GM19455 (cell line): ENCODE measurements at regions not wholly inside any gene's neighbourhood (a gene's known extent, or its start where the extent isn't known, plus 50 kb on each side); places are given as distances from the start of the nearest gene placed in this dataset.
"Not testable (repeated sequence)": the region's sequence is repeated elsewhere in the genome, so short reads cannot be mapped to it uniquely, and the experiment has no call there.

Source experiments
- ATAC-seq: cut with Tn5 transposase; IDR thresholded peaks from one replicate; pipeline ENCODE4 v1.9.1; 2021; ENCODE audit not compliant: unreplicated experiment

DNA sequence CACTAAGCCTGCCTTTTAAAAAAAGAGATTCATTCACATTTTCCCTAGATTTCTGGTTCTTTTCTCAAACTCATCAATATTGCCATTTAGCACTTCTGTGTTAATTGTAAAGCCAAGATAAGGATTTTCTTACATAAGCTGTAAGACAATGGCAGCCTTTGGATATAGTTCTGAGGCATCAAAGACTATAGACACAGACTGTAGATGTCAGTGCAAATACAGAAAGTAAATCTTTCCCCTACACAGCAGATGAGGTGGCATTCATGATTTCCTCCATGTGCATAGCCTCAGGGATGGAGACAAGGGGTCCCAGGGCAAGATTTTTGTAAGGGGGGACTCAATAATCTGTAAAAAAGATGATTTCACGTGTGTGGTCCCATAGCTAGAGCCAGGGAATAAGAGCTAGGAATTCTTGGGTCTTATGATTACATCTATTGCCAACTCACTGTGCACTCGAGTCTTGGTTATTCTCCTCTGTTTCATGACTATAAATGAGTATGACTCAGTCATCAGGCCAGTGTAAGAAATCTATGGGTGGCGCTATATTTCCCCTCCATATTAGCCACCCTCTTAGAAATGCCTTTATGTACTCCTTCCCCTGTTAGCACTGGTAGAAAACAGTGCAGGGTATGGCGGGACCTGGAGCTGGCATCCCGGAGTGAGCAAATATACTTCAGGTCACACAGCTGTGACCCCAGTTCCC is 207.5 kb downstream of the EXOC5 start:
- no peak for ATAC-seq

DNA sequence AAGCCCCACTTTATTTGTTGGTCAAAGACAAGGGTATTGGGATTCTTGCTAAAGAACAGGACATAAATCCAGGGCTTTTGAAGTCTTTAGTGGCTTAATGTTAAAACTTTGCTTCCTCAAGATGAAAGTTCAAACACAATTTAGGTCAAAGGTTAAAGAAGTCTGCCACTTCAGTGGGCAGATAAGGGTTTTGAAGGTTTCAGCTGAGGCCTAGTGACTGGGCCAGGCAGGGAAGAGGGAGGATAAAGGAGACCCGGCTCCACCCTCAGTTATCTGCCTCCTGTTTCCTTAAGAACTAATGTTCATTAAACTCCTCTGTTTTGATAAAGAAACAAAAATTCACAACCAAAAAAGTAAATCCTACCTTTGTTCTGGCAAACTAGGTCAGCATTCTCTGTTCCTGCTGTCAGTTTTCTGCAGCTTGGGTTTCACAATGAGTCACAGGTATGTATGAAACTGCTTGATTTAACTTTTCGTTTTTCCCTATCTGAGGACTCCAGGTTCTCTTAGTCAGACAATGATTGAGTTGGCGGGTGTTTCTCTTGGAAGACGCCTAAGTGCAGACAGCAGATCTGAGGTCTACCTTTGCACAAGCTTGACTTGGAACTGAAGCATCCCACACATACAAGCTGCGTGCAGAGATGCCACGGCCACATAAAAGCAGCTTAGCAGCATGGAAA is 208.3 kb downstream of the EXOC5 start:
- ATAC-seq = peak; percentile 95

DNA sequence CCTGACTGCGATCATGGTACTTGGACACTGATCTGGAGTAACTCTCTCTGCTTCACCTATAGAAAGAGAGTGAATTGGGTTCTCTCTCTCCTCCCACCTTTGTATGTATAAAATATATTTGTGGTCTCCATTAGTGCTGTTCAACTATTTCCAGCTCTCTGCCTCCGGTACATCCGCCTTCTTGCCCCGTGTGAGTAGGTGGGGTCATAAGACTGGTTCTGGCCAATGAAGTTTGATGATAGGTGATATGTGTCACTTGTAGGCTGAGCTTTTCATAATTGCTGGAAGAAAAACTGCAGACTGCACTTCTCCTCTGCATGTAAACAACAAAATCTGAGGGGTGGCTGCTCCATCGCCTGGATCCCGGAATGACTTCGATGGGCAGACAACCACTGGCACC is 210.4 kb downstream of the EXOC5 start:
- no peak for ATAC-seq

DNA sequence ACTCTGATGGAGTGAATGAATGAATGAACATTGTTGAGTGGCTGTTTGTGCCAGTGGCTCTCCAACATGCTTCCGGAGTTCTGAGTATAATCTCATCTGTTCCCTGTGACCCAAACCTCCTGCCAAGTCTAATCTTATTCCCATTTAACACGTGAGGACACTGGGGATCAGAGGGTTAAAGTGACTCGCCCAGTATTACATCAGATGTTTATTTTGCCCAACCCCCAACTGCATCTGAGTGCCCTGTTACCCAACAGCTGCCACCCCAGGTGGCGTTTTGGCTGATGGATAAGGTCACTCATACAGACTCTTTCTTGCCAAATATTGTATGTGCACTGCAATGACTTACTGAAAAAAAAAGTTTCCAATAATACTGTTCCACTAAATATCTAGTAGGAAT is 210.9 kb downstream of the EXOC5 start:
- no peak for ATAC-seq

DNA sequence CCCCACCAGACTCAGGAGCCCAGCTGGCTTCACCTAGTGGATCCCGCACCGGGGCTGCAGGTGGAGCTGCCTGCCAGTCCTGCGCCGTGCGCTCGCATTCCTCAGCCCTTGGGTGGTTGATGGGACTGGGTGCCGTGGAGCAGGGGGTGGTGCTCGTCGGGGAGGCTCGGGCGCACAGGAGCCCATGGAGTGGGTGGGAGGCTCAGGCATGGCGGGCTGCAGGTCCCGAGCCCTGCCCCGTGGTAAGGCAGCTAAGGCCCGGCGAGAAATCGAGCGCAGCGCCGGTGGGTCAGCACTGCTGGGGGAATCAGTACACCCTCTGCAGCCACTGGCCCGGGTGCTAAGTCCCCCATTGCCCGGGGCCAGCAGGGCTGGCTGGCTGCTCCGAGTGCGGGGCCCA is 212.2 kb downstream of the EXOC5 start:
- ATAC-seq = not testable (repeated sequence)

DNA sequence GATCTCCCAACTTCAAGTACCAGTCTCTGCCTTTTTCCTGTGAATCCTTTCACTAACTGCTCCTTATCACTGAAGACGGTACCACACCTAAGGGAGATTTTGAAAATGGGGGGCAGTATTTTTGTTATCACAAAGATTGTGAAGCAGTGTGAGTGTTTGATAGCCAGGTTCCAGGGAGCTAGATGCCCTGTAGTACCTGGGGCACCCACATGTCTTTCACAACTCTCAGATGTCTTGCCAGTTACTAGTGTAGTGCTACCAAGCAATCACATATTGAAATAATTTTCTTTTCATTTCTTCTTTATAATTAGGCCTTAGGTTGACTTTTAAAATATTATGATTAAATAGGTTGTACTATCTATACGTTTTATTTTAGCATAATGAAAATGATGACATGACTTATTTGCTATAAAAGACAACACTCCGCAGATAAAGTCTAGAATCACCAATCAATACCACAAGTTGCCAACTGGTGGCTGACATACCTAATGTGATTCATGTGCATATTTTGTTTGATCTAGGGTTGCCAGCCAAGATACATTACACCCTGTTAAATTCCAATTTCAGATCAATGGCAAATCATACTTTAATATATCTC is 215.9 kb downstream of the EXOC5 start:
- no peak for ATAC-seq

DNA sequence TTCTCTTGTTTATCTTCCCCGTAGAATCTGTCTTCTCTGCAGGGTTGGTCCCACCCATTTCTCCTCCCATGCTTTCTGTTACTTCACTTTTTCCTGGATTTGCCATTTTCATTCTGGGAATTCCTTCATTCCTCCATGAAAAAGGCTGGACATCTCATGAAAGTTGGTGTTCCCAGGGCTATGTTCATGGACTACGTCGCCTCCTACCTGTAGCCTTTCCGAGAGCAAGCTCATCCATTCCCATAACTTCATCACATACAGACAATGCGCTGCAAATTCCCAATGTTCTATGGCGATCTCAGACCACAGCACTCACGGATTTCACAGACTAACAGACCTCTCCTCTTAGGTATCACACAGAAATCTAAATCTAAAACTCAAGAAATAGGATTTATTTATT is 217.1 kb downstream of the EXOC5 start:
- ATAC-seq = no peak

DNA sequence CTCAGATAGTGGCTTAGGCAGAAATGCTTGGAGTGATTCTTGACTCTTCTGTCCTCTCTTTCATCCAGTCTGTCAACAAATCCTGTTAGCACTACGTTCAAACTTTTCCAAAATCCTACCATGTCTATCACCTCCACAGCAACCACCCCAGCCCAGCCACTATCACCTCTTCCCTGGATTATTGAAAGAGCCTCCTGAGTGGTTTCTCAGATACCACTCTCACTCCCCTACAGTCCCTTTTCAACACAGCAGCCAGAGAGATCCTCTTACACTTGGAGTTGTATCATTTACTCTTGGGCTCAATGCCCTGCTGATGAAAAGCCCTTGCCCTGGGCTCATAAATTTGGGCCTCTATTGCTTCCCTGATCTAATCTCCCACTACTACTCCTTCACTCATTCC is 218.9 kb downstream of the EXOC5 start:
- ATAC-seq = no peak

DNA sequence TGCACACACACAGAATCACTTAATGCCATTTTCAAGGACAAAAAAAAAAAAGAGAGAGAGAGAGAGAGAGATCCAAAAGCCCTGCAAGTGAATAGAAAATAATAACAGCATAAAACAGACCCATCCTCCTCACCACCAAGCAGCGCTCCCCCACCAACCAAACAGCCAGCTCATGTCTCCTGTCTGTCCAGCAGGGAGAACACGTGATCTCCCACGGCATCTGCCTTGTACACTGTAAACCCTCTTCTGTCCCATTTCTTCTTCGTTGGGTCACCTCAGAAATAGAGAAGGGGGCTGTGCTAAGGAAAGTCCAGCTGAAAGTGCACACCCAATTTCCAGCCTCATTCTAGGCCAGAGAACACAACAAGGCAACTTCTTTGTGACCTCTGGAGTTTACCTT is 222.5 kb downstream of the EXOC5 start:
- no peak for ATAC-seq

DNA sequence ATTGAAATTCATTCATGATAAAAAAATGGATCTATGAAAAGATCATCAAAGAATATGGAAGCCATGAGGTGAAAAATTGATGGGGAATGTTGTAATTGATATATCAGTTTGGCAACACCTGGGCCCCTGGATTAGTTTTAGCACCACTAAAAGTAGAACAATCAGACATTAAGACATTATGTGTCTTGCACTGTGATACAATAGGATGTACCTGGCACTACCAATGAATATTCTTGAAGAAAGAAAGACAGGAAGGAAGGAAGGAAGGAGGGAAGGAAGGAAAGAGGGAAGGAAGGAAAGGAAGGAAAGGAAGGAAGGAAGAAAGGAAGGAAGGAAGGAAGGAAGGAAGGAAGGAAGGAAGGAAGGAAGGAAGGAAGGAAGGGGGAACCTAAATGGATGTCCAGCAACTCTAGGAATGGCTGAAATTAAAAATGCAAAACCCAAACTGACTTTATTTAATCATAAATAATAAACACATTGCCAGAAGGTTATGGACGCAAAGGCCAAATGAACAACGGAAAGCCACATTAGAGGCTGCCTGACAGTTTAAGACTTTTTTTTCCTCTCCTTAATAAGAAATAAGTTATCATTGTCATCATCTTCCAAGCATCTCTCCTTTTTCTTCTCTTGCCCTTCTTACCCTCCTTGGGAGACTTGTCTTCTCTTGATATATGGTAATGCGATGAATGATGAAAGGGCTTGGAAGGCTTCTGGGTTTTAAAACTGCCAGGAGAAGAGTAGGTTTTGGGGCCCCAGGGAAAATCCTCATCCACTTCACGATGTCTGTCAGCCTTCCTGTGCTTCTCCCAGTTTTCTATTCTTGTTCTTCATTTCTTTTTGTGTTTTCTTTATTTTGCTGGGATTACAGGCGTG is 224.4 kb downstream of the EXOC5 start:
- ATAC-seq = not testable (repeated sequence)

DNA sequence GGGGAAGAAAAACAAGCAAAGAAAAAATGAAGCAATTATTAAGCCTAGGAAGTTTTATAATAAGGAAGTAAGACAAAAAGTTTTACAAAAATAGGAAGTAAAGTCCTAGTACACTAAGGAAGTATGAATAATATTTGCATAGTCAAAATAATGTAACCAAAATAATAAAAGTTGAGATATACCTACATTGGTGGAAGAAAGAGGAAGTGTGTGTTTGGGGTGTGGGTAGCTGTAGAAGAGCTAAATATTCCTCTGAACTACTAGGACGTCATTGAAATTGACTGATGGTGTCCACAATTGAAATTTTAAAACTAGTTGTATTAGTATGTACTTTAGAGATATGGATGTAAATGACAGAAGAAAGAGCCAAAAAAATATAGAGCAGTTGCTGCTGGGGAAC is 228.4 kb upstream of the OTX2 start:
- ATAC-seq = no peak

DNA sequence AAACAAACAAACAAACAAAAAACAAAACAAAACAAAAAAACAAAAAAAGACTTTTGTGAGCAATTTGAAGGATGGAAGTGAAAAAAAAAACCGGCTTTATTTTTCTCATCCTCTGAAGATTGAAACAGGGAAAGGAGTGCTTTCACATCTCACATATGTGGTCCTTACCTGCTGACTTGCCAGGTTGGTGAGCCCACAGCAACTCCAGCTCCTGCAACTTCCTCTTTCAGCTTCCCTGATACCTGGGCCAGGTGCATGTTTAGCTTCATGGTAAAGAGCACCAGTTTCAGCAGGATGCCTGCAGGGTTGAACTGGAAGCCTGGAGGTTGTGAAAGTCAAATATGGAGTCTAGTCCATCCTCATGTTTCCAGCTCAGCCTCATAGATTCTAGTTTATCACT is 221.2 kb upstream of the OTX2 start:
- no peak for ATAC-seq

DNA sequence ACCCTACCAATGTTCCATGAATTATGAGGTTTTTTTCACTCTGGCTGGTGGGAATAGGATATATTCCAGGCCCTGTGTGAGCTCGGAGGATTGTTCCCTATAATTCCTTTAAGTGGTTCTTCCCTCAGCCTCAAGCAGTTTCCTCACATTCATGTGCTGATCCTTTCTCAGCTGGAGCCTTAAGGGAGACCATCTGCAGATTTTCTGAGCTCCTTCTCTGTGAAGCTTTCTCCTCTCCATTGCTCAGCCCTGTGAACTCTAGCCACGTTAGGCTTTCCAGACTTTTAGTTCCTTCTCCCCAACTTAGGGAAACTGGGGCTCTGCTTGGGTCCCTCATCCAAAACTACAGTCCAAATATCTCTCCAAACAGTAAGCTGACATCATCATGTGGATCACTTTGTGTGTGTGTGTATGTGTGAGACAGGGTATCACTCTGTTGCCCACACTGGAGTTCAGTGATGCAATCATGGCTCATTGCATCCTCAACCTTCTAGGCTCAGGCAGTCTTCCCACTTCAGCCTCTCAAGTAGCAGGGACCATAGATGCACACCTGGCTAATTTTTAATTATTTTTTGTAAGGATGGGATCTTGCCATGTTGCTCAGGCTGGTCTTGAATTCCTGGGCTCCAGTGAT is 219.5 kb upstream of the OTX2 start:
- no peak for ATAC-seq

DNA sequence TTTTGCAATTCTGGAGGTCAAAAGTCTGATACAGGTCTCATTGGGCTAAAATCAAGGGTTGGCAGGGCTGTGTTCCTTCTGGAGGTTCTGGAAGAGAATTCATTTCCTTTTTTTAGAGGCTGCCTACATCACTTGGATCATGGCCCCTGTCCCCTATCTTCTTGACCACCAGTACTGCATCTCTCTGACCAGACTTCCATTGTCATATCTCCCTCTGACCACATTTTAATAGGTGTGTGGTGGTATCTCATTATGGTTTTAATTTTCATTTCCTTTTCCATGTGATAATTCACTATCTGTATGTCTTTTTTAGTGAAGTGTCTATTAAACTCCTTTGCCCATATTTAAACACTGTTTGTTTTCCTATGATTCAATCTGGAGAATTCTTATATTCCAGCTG is 215.2 kb upstream of the OTX2 start:
- ATAC-seq = no peak

DNA sequence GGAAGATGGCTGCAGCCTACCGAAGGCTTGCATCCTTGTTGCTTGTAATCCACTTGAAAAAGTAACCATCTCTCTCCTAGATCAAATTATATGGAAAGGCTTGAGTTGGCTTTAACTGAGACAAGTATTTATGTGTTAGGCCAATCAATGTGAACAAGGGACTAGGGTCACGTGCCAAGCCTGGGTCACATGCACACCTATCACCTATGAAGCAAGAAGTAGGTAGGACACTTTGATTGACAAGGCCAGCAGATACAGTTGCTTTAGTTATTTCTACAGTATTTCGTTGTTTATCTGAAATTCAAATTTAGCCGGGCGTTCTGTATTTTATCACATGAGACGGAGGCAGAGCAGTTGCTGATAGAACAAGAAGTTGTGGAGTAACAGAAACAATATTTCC is 212.3 kb upstream of the OTX2 start:
- no peak for ATAC-seq

DNA sequence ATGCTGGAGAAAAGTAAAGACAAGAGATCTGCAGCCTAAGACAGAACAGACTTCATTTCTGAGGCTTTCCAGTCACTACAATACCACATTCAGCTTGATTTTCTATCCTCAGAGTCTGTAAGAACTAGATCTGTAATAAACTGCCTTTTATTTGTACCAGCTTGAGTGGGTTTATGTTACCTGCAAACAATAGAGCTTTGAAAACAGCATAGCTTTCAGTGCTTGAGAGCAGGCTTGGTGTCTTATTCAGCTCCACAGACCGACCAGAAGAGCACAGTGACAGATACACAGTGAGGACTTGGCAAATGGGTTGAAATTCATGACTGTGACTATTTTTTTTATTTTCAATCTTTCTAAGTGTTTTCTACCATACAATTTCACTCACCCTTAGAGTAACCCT is 207.8 kb upstream of the OTX2 start:
- ATAC-seq = no peak

DNA sequence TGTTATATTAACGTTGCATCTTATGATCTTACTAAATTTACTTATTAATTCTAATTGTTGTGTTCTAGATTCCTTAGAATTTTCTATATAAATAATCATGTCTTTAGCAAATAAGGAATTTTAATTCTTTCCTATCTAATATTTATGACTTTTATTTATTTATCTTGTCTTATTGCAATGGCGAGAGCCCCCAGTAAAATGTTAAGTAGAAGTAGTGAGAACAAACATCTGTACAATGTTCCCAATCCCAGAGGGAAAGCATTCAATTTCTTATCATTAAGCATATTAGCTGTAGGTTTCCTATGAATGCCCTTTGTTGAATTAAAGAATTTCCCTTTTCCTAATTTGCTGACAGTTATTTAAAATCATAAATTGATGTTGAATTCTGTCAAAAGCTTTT is 203.7 kb upstream of the OTX2 start:
- ATAC-seq = no peak

DNA sequence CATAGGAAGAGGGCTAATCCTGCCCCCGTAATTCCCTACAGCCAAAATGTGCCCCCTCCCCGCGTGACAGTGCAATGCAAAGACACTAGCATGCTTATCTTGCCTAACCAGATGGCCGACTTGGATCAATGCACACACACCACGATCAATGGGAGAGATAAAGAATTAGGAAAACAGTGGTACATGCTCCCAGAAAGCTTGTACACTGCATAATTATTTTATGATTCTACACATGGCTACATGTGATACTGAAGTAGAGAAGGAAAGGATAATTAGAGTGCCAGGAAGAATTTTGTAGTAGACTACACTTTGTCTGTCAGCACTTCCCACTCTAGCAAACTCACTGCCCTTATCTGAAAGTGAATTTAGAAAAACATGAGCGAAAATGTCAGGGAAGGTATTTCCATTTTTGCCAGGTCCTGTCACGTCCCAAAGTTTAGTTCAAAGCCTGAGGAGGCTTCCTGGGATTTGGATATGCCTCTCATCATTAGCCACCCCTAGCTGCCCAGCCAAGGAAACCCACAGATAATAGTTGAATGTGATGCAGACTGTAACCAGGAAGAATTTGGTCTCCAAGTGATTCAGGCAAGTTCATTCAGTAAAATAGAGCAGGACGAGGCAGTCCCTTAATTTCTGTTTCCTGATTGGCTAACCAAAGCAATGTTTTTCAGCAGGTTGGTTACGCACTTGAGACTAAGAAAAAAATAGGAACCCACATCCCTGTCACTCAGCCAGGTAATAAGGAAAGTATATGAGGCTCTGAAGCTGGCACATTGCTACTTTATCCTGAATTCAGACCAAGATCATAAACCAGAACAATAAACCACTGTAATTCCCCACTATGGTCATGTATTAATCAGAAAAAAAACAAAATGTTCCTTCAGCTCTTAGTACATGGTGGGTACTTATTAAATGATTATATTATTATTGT is 199.6 kb upstream of the OTX2 start:
- ATAC-seq = no peak

DNA sequence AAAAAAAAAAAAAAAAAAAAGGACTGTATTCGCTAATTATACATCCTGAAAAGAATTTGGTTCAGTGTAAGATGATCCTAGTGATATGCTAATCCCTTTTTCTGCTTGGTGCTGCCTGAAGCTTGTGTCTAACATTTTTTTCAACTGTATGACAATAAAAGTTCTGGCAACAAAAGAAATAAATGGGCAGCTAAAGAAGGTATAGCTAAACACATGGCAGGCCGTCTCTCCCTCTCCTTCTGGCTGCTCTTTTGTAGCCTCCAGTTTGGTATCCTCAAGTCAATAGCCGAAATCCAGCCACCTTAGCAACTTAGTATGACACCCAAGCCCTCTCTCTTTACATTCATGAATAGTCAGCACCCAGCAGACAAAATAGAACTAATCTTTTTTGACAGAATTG is 198.3 kb upstream of the OTX2 start:
- ATAC-seq = no peak

DNA sequence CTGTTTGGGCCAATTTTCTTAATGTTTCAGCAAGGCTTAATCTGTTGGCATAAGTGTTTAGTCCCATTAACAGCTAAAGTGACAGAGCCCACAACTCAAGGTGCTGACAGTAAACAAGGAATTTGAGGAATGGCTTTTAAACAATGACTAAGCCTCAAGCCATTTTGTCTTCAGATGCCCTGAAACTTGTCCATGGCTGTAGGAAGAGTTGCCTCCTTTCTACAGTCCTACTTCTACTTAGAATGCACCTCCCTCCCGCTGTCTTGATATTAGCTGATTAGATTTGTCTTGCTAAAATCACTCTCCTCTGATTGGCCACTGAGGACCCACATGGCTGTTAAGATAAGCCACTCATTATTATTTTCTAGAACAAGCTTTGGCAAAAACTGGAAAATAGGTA is 188.4 kb upstream of the OTX2 start:
- no peak for ATAC-seq
